AG04450 (cell line): ENCODE measurements at regions not wholly inside any gene's neighbourhood (a gene's known extent, or its start where the extent isn't known, plus 50 kb on each side); places are given as distances from the start of the nearest gene placed in this dataset.

Experiments
- CTCF ChIA-PET: fragments of 300-600, 350-600 bp; formaldehyde crosslinking; extraction: SDS; loops from one replicate; lab custom pipeline; 2022; ENCODE audit warnings: antibody characterized with exemption, inconsistent platforms; lab: Charles Lee
- POLR2A ChIA-PET: fragments of 350-600 bp; formaldehyde crosslinking; extraction: SDS; loops from one replicate; lab custom pipeline; 2021; ENCODE audit warnings: antibody characterized with exemption, inconsistent platforms; lab: Yijun Ruan, JAX
- DNase-seq: peaks from one replicate; pipeline ENCODE4 v3.0.0-alpha.2; 2011; ENCODE audit warnings: low read depth, low spot score
- H3K27ac ChIP-seq: one replicate; pipeline ENCODE4 v1.5.1; 2012; ENCODE audit warnings: low read depth, low read length, control low read depth
- H3K27me3 ChIP-seq: one replicate; pipeline ENCODE4 v1.6.0; 2012; ENCODE audit warnings: low read length; ENCODE audit not compliant: control insufficient read depth, insufficient read depth
- H3K4me3 ChIP-seq: 2 replicates; pipeline ENCODE4 v1.5.1; 2011; ENCODE audit warnings: mild to moderate bottlenecking, low read depth, low read length, control low read depth
- H3K9me3 ChIP-seq: 2 replicates; pipeline ENCODE4 v1.5.1; 2012; ENCODE audit warnings: low read length; ENCODE audit not compliant: control insufficient read depth, insufficient read depth
- CTCF ChIP-seq: IDR thresholded peaks from 2 replicates; pipeline ENCODE4 v1.5.1; 2011; ENCODE audit warnings: low read depth, low read length, control low read depth, inconsistent platforms

- DNase-seq: no peak
- ChIA-PET POLR2A (no interaction called here), CTCF (no interaction called here)
- Histone ChIP-seq H3K9me3 (peaks cover 25% of the 10 kb centered on the region), H3K27me3 (no peaks in the 10 kb centered on the region), H3K27ac (no peak overlapping the region), H3K4me3 (no peak overlapping the region)
- no peak for TF ChIP-seq CTCF
Measured at GRCh38 chr9:85349046-85349445, 392.7 kb downstream of the AGTPBP1 start.

- Histone ChIP-seq H3K27me3 (no peaks in the 10 kb centered on the region), H3K9me3 (peaks cover 18% of the 10 kb centered on the region), H3K4me3 (no peak overlapping the region), H3K27ac (no peak overlapping the region)
- POLR2A ChIA-PET: no interaction called here
- no peak for TF ChIP-seq CTCF
- CTCF ChIA-PET: no interaction called here
- DNase-seq: no peak
Measured at GRCh38 chr9:85347541-85347940, 394.2 kb downstream of the AGTPBP1 start.

- peaks cover 15% of the 10 kb centered on the region for H3K9me3 ChIP-seq
- H3K27me3 ChIP-seq: no peaks in the 10 kb centered on the region
- DNase-seq: no peak
- no peak for TF ChIP-seq CTCF
- CTCF ChIA-PET: no interaction called here
- no peak overlapping the region for H3K27ac ChIP-seq
- no peak overlapping the region for H3K4me3 ChIP-seq
- POLR2A ChIA-PET: no interaction called here
Measured at GRCh38 chr9:85344901-85345300, 396.9 kb downstream of the AGTPBP1 start.

GRCh38 chr9:85339338-85339737 is 402.4 kb downstream of the AGTPBP1 start:
- CTCF ChIA-PET: no interaction called here
- POLR2A ChIA-PET: no interaction called here
- H3K9me3 ChIP-seq: peaks cover 17% of the 10 kb centered on the region; the same call in 1 of the 2 replicates
- H3K27ac ChIP-seq: no peak overlapping the region
- no peaks in the 10 kb centered on the region for H3K27me3 ChIP-seq
- TF ChIP-seq CTCF: no peak
- no peak for DNase-seq
- H3K4me3 ChIP-seq: no peak overlapping the region

GRCh38 chr9:85334228-85334627 is 407.5 kb downstream of the AGTPBP1 start:
- H3K9me3 ChIP-seq: peaks cover 17% of the 10 kb centered on the region; the same call in 1 of the 2 replicates
- no peak for DNase-seq
- no peak for TF ChIP-seq CTCF
- no peak overlapping the region for H3K4me3 ChIP-seq
- ChIA-PET POLR2A (no interaction called here), CTCF (no interaction called here)
- H3K27me3 ChIP-seq: no peaks in the 10 kb centered on the region
- no peak overlapping the region for H3K27ac ChIP-seq
